OCI-LY7 (cell line): ENCODE measurements at regions not wholly inside any gene's neighbourhood (a gene's known extent, or its start where the extent isn't known, plus 50 kb on each side); places are given as distances from the start of the nearest gene placed in this dataset.

Experiments
- BruUV-seq: library from RNA; stranded (reverse); fragments of 400-500 nt; replicated peaks from 2 replicates; lab custom pipeline; 2021; lab: Mats Ljungman, UMichigan
- CTCF ChIA-PET: fragments of 300-600 bp; sonication (Branson Sonifier 250); formaldehyde crosslinking; loops from one replicate; lab custom pipeline; 2022; ENCODE audit warnings: antibody characterized with exemption; ENCODE audit not compliant: unreplicated experiment; lab: Charles Lee
- POLR2A ChIA-PET: fragments of 300-600 bp; sonication (Branson Sonifier 250); formaldehyde crosslinking; loops from one replicate; lab custom pipeline; 2022; ENCODE audit warnings: antibody characterized with exemption; lab: Charles Lee
- DNase-seq: peaks from one replicate; pipeline ENCODE4 v3.0.0-alpha.2; 2015; ENCODE audit warnings: low spot score
- H2AFZ ChIP-seq: fragments of 200-600 bp; sonication (generic), shearing (Covaris generic); 2 replicates; pipeline ENCODE4 v1.6.1; 2014; ENCODE audit warnings: mild to moderate bottlenecking, antibody characterized with exemption, low read length, moderate library complexity
- H3K27ac ChIP-seq: fragments of 200-600 bp; sonication (generic); 2 replicates; pipeline ENCODE4 v1.5.1; 2014; ENCODE audit warnings: mixed run types, low read depth, mild to moderate bottlenecking, moderate library complexity, low read length, inconsistent platforms; ENCODE audit not compliant: poor library complexity, severe bottlenecking
- H3K36me3 ChIP-seq: fragments of 200-600 bp; sonication (generic); 2 replicates; pipeline ENCODE4 v1.6.1; 2014; ENCODE audit warnings: mild to moderate bottlenecking, antibody characterized with exemption, low read length, moderate library complexity, mixed read lengths; ENCODE audit not compliant: insufficient read depth
- H3K4me1 ChIP-seq: fragments of 200-600 bp; sonication (generic); 2 replicates; pipeline ENCODE4 v1.5.1; 2014; ENCODE audit warnings: mild to moderate bottlenecking, low read length; ENCODE audit not compliant: insufficient read depth, poor library complexity, severe bottlenecking
- H3K4me2 ChIP-seq: fragments of 200-600 bp; sonication (generic); 2 replicates; pipeline ENCODE4 v1.6.1; 2014; ENCODE audit warnings: mild to moderate bottlenecking, low read length
- H3K4me3 ChIP-seq: fragments of 200-600 bp; sonication (generic); 2 replicates; pipeline ENCODE4 v1.5.1; 2014; ENCODE audit warnings: mild to moderate bottlenecking, low read depth, low read length; ENCODE audit not compliant: poor library complexity, severe bottlenecking
- H3K79me2 ChIP-seq: fragments of 200-600 bp; sonication (generic); 2 replicates; pipeline ENCODE4 v1.6.1; 2016; ENCODE audit warnings: low read depth, mild to moderate bottlenecking, low read length, moderate library complexity, mixed read lengths; ENCODE audit not compliant: insufficient read depth
- H3K9me2 ChIP-seq: fragments of 200-600 bp; sonication (generic); 2 replicates; pipeline ENCODE4 v1.6.1; 2016; ENCODE audit warnings: mild to moderate bottlenecking, low read length, mixed read lengths; ENCODE audit not compliant: insufficient read depth
- H3K9me3 ChIP-seq: fragments of 200-600 bp; sonication (generic); 2 replicates; pipeline ENCODE4 v1.6.1; 2014; ENCODE audit warnings: mild to moderate bottlenecking, mixed run types, low read length, mixed read lengths
- H4K20me1 ChIP-seq: fragments of 200-600 bp; sonication (generic); 2 replicates; pipeline ENCODE4 v1.6.1; 2014; ENCODE audit warnings: mild to moderate bottlenecking, antibody characterized with exemption, low read length, moderate library complexity, mixed read lengths; ENCODE audit not compliant: insufficient read depth
- CTCF ChIP-seq: fragments of 200-600 bp; sonication (generic); conservative IDR thresholded peaks from 2 replicates; pipeline ENCODE4 v1.5.1; 2014; ENCODE audit warnings: mild to moderate bottlenecking, antibody characterized with exemption, low read length, moderate library complexity, mixed read lengths
- EZH2phosphoT487 ChIP-seq: fragments of 200-600 bp; sonication (generic); IDR thresholded peaks from 2 replicates; pipeline ENCODE4 v1.6.1; 2018; ENCODE audit warnings: low read depth, borderline replicate concordance, mild to moderate bottlenecking, mixed run types, antibody characterized with exemption, low read length, moderate library complexity, mixed read lengths
- intact Hi-C: fragments of 100-400 bp; cut with micrococcal nuclease; formaldehyde crosslinking; loops from one replicate; pipeline ENCODE4 v1.10.0; 2022; ENCODE audit not compliant: unreplicated experiment

- POLR2A ChIA-PET, result interaction anchor here (0.5 to 1.3 kb wide), 4 partner anchors 9 to 350 kb away, joined by 3 to 4 read pairs (median 3); no protein-coding TSS in a partner anchor
- H4K20me1 ChIP-seq, result no peaks in the 10 kb centered on the region
- H3K9me3 ChIP-seq, result no peaks in the 10 kb centered on the region
- H3K4me2 ChIP-seq, result no peak overlapping the region
- BruUV-seq, result no TSS peak
- H2AFZ ChIP-seq, result no peak overlapping the region
- no peaks in the 10 kb centered on the region for H3K36me3 ChIP-seq
- CTCF ChIA-PET, result no interaction called here
- no peak for TF ChIP-seq CTCF
- no peak for TF ChIP-seq EZH2phosphoT487
- DNase-seq, result no peak
- no peaks in the 10 kb centered on the region for H3K79me2 ChIP-seq
- no peaks in the 10 kb centered on the region for H3K9me2 ChIP-seq
- H3K27ac ChIP-seq, result no peak overlapping the region
- no peaks in the 10 kb centered on the region for H3K4me1 ChIP-seq
- no peak overlapping the region for H3K4me3 ChIP-seq
- intact Hi-C loops, result no loop called here
Measured at GRCh38 chr6:130307752-130308361, 58.0 kb upstream of the TMEM200A start.

GRCh38 chr6:130306377-130306776, 59.4 kb upstream of the TMEM200A start:
- Histone ChIP-seq H3K4me3 (no peak overlapping the region), H3K79me2 (no peaks in the 10 kb centered on the region), H2AFZ (no peak overlapping the region), H3K9me3 (no peaks in the 10 kb centered on the region), H3K9me2 (no peaks in the 10 kb centered on the region), H3K27ac (no peak overlapping the region), H3K4me1 (no peaks in the 10 kb centered on the region), H3K4me2 (no peak overlapping the region), H3K36me3 (no peaks in the 10 kb centered on the region), H4K20me1 (no peaks in the 10 kb centered on the region)
- intact Hi-C loops, result no loop called here
- POLR2A ChIA-PET, result interaction anchor here (1.0 to 1.2 kb wide), 2 partner anchors 10 to 16 kb away, joined by 3 read pairs; no protein-coding TSS in a partner anchor
- no peak for TF ChIP-seq EZH2phosphoT487
- no peak for TF ChIP-seq CTCF
- CTCF ChIA-PET, result no interaction called here
- no peak for DNase-seq
- BruUV-seq, result no TSS peak

- Histone ChIP-seq H3K9me3 (no peaks in the 10 kb centered on the region), H3K9me2 (no peaks in the 10 kb centered on the region), H3K27ac (no peak overlapping the region), H3K36me3 (no peaks in the 10 kb centered on the region), H3K4me3 (no peak overlapping the region), H3K79me2 (no peaks in the 10 kb centered on the region), H3K4me1 (no peaks in the 10 kb centered on the region), H4K20me1 (no peaks in the 10 kb centered on the region), H2AFZ (no peak overlapping the region), H3K4me2 (no peak overlapping the region)
- BruUV-seq, result no TSS peak
- POLR2A ChIA-PET, result no interaction called here
- CTCF ChIA-PET, result no interaction called here
- TF ChIP-seq EZH2phosphoT487, result no peak
- no peak for TF ChIP-seq CTCF
- no peak for DNase-seq
- intact Hi-C loops, result no loop called here
Measured at GRCh38 chr6:130303431-130303830, 62.4 kb upstream of the TMEM200A start.
